H9 (cell line): ENCODE measurements at regions not wholly inside any gene's neighbourhood (a gene's known extent, or its start where the extent isn't known, plus 50 kb on each side); places are given as distances from the start of the nearest gene placed in this dataset.

Source experiments
- DNase-seq: peaks from one replicate; pipeline ENCODE4 v3.0.0-alpha.2; 2017
- H2AFZ ChIP-seq: one replicate; pipeline ENCODE4 v1.6.1; 2013; ENCODE audit warnings: mild to moderate bottlenecking, low read length, control low read depth, moderate library complexity
- H2AK5ac ChIP-seq: 2 replicates; pipeline ENCODE4 v1.6.1; 2013; ENCODE audit warnings: low read length, control low read depth, mixed read lengths; ENCODE audit not compliant: insufficient read length
- H2BK120ac ChIP-seq: one replicate; pipeline ENCODE4 v1.6.1; 2013; ENCODE audit warnings: low read depth, mild to moderate bottlenecking, low read length, control low read depth, inconsistent platforms; ENCODE audit not compliant: poor library complexity, severe bottlenecking
- H2BK12ac ChIP-seq: 2 replicates; pipeline ENCODE4 v1.6.1; 2013; ENCODE audit warnings: low read length, control low read depth, mixed read lengths, low read depth; ENCODE audit not compliant: insufficient read length
- H2BK15ac ChIP-seq: 2 replicates; pipeline ENCODE4 v1.6.1; 2013; ENCODE audit warnings: low read depth, low read length, control low read depth
- H2BK20ac ChIP-seq: one replicate; pipeline ENCODE4 v1.6.1; 2013; ENCODE audit warnings: low read depth, mild to moderate bottlenecking, low read length, control low read depth, inconsistent platforms; ENCODE audit not compliant: poor library complexity, severe bottlenecking
- H2BK5ac ChIP-seq: 2 replicates; pipeline ENCODE4 v1.6.1; 2013; ENCODE audit warnings: low read length, control low read depth, mixed read lengths; ENCODE audit not compliant: insufficient read length
- H3K14ac ChIP-seq: 2 replicates; pipeline ENCODE4 v1.6.1; 2013; ENCODE audit warnings: low read length, control low read depth; ENCODE audit not compliant: insufficient read depth
- H3K18ac ChIP-seq: 2 replicates; pipeline ENCODE4 v1.6.1; 2013; ENCODE audit warnings: low read depth, mild to moderate bottlenecking, mixed read lengths, low read length, control low read depth; ENCODE audit not compliant: insufficient read length
- H3K23ac ChIP-seq: 2 replicates; pipeline ENCODE4 v1.6.1; 2013; ENCODE audit warnings: low read length, control low read depth, mixed read lengths, low read depth; ENCODE audit not compliant: insufficient read length
- H3K23me2 ChIP-seq: 2 replicates; pipeline ENCODE4 v1.6.1; 2013; ENCODE audit warnings: low read depth, mild to moderate bottlenecking, mixed read lengths, low read length, control low read depth; ENCODE audit not compliant: insufficient read length, poor library complexity, severe bottlenecking
- H3K27ac ChIP-seq: 2 replicates; pipeline ENCODE4 v1.5.1; 2013; ENCODE audit warnings: low read length, control low read depth, mixed read lengths, low read depth; ENCODE audit not compliant: insufficient read length
- H3K27me3 ChIP-seq: 2 replicates; pipeline ENCODE4 v1.6.1; 2013; ENCODE audit warnings: low read length, control low read depth, inconsistent platforms; ENCODE audit not compliant: insufficient read depth
- H3K4ac ChIP-seq: 2 replicates; pipeline ENCODE4 v1.6.1; 2013; ENCODE audit warnings: low read depth, mild to moderate bottlenecking, control low read depth, inconsistent platforms, low read length, moderate library complexity
- H3K4me1 ChIP-seq: 2 replicates; pipeline ENCODE4 v1.6.1; 2013; ENCODE audit warnings: low read length, control low read depth, inconsistent platforms; ENCODE audit not compliant: insufficient read depth
- H3K4me2 ChIP-seq: 2 replicates; pipeline ENCODE4 v1.6.1; 2013; ENCODE audit warnings: low read length, control low read depth, mixed read lengths; ENCODE audit not compliant: insufficient read length, insufficient read depth
- H3K56ac ChIP-seq: 2 replicates; pipeline ENCODE4 v1.6.1; 2013; ENCODE audit warnings: low read depth, mild to moderate bottlenecking, mixed read lengths, low read length, control low read depth; ENCODE audit not compliant: insufficient read length
- H3K79me1 ChIP-seq: 2 replicates; pipeline ENCODE4 v1.6.1; 2013; ENCODE audit warnings: low read depth, mild to moderate bottlenecking, moderate library complexity, low read length, control low read depth, inconsistent platforms; ENCODE audit not compliant: insufficient read depth, poor library complexity, severe bottlenecking
- H3K79me2 ChIP-seq: 2 replicates; pipeline ENCODE4 v1.6.1; 2013; ENCODE audit warnings: low read length, control low read depth, inconsistent platforms; ENCODE audit not compliant: insufficient read depth
- H3K9ac ChIP-seq: 2 replicates; pipeline ENCODE4 v1.6.1; 2013; ENCODE audit warnings: low read length, control low read depth, mixed read lengths; ENCODE audit not compliant: insufficient read length; ENCODE audit errors: extremely low read depth
- H3K9me3 ChIP-seq: one replicate; pipeline ENCODE4 v1.6.1; 2013; ENCODE audit warnings: low read depth, low read length, inconsistent platforms; ENCODE audit not compliant: control insufficient read depth
- H3T11ph ChIP-seq: one replicate; pipeline ENCODE4 v1.6.1; 2013; ENCODE audit warnings: mild to moderate bottlenecking, low read length, control low read depth, inconsistent platforms
- H4K20me1 ChIP-seq: one replicate; pipeline ENCODE4 v1.6.1; 2013; ENCODE audit not compliant: control insufficient read depth, insufficient read length, insufficient read depth
- H4K5ac ChIP-seq: 2 replicates; pipeline ENCODE4 v1.6.1; 2013; ENCODE audit warnings: low read depth, mild to moderate bottlenecking, mixed read lengths, low read length, control low read depth; ENCODE audit not compliant: insufficient read length
- H4K8ac ChIP-seq: replicated peaks from 2 replicates; pipeline ENCODE4 v1.6.1; 2013; ENCODE audit warnings: low read length, control low read depth, mixed read lengths, low read depth; ENCODE audit not compliant: insufficient read length
- H4K91ac ChIP-seq: 2 replicates; pipeline ENCODE4 v1.6.1; 2013; ENCODE audit warnings: low read depth, mild to moderate bottlenecking, moderate library complexity, mixed read lengths, low read length, control low read depth; ENCODE audit not compliant: insufficient read length
- H3K27ac Mint-ChIP-seq, 3 experiments: 2 replicates in 2 of 3; 3 replicates in 1 of 3; pipeline ENCODE4 v1.8.0; 2020 to 2021; ENCODE audit warnings: mixed read lengths in 3 of 3, mild to moderate bottlenecking in 1 of 3, moderate library complexity in 1 of 3
- H3K27me3 Mint-ChIP-seq: 2 replicates; pipeline ENCODE4 v1.8.0; 2021; ENCODE audit warnings: low read depth, mild to moderate bottlenecking, moderate library complexity, mixed read lengths
- H3K36me3 Mint-ChIP-seq, 3 experiments: 2 replicates in 2 of 3; 3 replicates in 1 of 3; pipeline ENCODE4 v1.8.0; 2020 to 2021; ENCODE audit warnings: low read depth in 3 of 3, mixed read lengths in 3 of 3; ENCODE audit not compliant: insufficient read depth in 1 of 3
- H3K4me1 Mint-ChIP-seq, 2 experiments: 2 replicates each; pipeline ENCODE4 v1.8.0; 2020; ENCODE audit warnings: mixed read lengths in 2 of 2
- H3K4me3 Mint-ChIP-seq, 2 experiments: 2 replicates in 1 of 2; 3 replicates in 1 of 2; pipeline ENCODE4 v1.8.0; 2020 to 2021; ENCODE audit warnings: mild to moderate bottlenecking in 2 of 2, mixed read lengths in 2 of 2, moderate library complexity in 1 of 2
- H3K9me3 Mint-ChIP-seq, 2 experiments: 2 replicates in 1 of 2; 3 replicates in 1 of 2; pipeline ENCODE4 v1.8.0; 2020; ENCODE audit warnings: mild to moderate bottlenecking in 2 of 2, mixed read lengths in 2 of 2, moderate library complexity in 1 of 2
- WGBS: extraction: QIAGEN DNeasy Blood & Tissue Kit; methylation state at CpG from one replicate; pipeline ENCODE4 v1.1.7; 2013; ENCODE audit warnings: missing lambda C conversion rate, low lambda C conversion rate, mixed read lengths; ENCODE audit not compliant: insufficient read length; ENCODE audit errors: extremely low coverage; 5-methylcytosine and 5-hydroxymethylcytosine counted together
- TF ChIP-seq, protein P1 (sequence below): fragments of 200-600 bp; sonication (generic); conservative IDR thresholded peaks from 3 replicates; pipeline ENCODE4 v1.8.0; 2021; ENCODE audit warnings: antibody characterized with exemption, mild to moderate bottlenecking

DNA sequence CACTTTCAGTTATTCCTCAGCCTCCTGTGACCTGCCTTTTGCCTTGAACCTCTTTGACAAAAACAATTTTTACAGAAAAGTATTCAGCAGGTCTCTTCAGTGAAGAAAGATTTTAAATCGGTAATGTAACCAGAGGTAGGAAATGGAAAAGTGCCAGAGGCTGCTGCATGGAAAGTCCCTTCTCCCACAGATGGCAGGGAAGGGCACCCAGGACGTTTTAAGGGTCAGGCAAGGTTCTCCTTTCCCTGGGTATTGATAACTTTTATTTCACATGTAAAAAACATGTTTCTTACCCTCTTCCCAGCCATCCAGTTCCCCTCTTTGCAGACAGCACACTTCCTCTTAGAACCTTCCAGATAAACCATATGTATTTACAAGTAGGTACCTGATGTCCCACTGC lies 185.6 kb downstream of the OR4M2 start:
- Histone ChIP-seq H3K18ac (no peak overlapping the region), H3K79me2 (no peaks in the 10 kb centered on the region), H2BK15ac (no peak overlapping the region), H4K5ac (no peak overlapping the region), H2BK5ac (no peak overlapping the region), H2BK20ac (no peak overlapping the region), H3K27ac (no peak overlapping the region), H3K14ac (no peak overlapping the region), H3K23me2 (no peaks in the 10 kb centered on the region), H3T11ph (no peak overlapping the region), H3K79me1 (no peaks in the 10 kb centered on the region), H3K4me2 (no peak overlapping the region), H3K4ac (no peak overlapping the region), H4K91ac (no peak overlapping the region), H4K20me1 (no peaks in the 10 kb centered on the region), H2BK120ac (no peak overlapping the region), H2AK5ac (no peak overlapping the region), H2AFZ (no peak overlapping the region), H4K8ac (no peak overlapping the region), H3K9me3 (peaks cover 91% of the 10 kb centered on the region), H3K56ac (peak overlapping the region; percentile 1), H3K27me3 (no peaks in the 10 kb centered on the region), H3K23ac (no peak overlapping the region), H2BK12ac (no peak overlapping the region), H3K9ac (no peak overlapping the region), H3K4me1 (no peaks in the 10 kb centered on the region)
- Mint-ChIP-seq H3K36me3 (peaks cover 4 to 12% (median 8%) of the 10 kb centered on the region in 3 experiments; a peak in 5 of 7 replicates), H3K4me3 (no peak overlapping the region), H3K9me3 (no peaks in the 10 kb centered on the region; a peak in 3 of 5 replicates), H3K27me3 (peaks cover 2% of the 10 kb centered on the region; the same call in 1 of the 2 replicates), H3K4me1 (no peaks in the 10 kb centered on the region), H3K27ac (no peak overlapping the region)
- TF ChIP-seq, protein P1, sequence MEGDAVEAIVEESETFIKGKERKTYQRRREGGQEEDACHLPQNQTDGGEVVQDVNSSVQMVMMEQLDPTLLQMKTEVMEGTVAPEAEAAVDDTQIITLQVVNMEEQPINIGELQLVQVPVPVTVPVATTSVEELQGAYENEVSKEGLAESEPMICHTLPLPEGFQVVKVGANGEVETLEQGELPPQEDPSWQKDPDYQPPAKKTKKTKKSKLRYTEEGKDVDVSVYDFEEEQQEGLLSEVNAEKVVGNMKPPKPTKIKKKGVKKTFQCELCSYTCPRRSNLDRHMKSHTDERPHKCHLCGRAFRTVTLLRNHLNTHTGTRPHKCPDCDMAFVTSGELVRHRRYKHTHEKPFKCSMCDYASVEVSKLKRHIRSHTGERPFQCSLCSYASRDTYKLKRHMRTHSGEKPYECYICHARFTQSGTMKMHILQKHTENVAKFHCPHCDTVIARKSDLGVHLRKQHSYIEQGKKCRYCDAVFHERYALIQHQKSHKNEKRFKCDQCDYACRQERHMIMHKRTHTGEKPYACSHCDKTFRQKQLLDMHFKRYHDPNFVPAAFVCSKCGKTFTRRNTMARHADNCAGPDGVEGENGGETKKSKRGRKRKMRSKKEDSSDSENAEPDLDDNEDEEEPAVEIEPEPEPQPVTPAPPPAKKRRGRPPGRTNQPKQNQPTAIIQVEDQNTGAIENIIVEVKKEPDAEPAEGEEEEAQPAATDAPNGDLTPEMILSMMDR: no peak
- DNase-seq: no peak
- WGBS: no CpG with 5 or more reads among the region's 2 CpGs
